CD14-positive monocyte (primary cell): ENCODE measurements at regions not wholly inside any gene's neighbourhood (a gene's known extent, or its start where the extent isn't known, plus 50 kb on each side); places are given as distances from the start of the nearest gene placed in this dataset.

Experiments
- DNase-seq, 3 donors: peaks; one replicate each; pipeline ENCODE4 v3.0.0-alpha.2; 2011 to 2022
- H2AFZ ChIP-seq: 2 replicates; pipeline ENCODE4 v1.6.0; 2012; ENCODE audit warnings: mild to moderate bottlenecking, low read depth, low read length, inconsistent platforms; ENCODE audit not compliant: insufficient read depth, poor library complexity, severe bottlenecking
- H3K27ac ChIP-seq, 2 donors: 1 replicate in 1 of 2; 2 replicates in 1 of 2; pipeline ENCODE4 v1.5.1; 2012 to 2013; ENCODE audit warnings: low read length in 2 of 2, control low read depth in 1 of 2, inconsistent platforms in 1 of 2, low read depth in 1 of 2, mild to moderate bottlenecking in 1 of 2
- H3K27me3 ChIP-seq, 2 donors: one replicate each; pipeline versions ENCODE4 v1.6.0 to v1.6.1; 2011 to 2013; ENCODE audit warnings: low read length in 2 of 2; ENCODE audit not compliant: control insufficient read depth in 2 of 2, insufficient read depth in 2 of 2
- H3K36me3 ChIP-seq, 2 donors: replicated peaks in 1 of 2; 1 replicate in 1 of 2; 2 replicates in 1 of 2; pipeline versions ENCODE4 v1.5.1 to v1.6.1; 2012 to 2013; ENCODE audit warnings: low read length in 2 of 2, control low read depth in 1 of 2, inconsistent platforms in 1 of 2, mild to moderate bottlenecking in 1 of 2; ENCODE audit not compliant: insufficient read depth in 2 of 2, control insufficient read depth in 1 of 2
- H3K4me1 ChIP-seq, 2 donors: 1 replicate in 1 of 2; 2 replicates in 1 of 2; pipeline versions ENCODE4 v1.5.1 to v1.6.1; 2012 to 2013; ENCODE audit warnings: low read length in 2 of 2, control low read depth in 1 of 2, inconsistent platforms in 1 of 2, mild to moderate bottlenecking in 1 of 2, moderate library complexity in 1 of 2; ENCODE audit not compliant: insufficient read depth in 2 of 2, control insufficient read depth in 1 of 2
- H3K4me2 ChIP-seq: replicated peaks from 2 replicates; pipeline ENCODE3; 2012; ENCODE audit warnings: low read length, moderate library complexity, mild to moderate bottlenecking; ENCODE audit not compliant: poor library complexity, severe bottlenecking; ENCODE audit errors: extremely low read depth
- H3K4me3 ChIP-seq, 3 experiments: fragments of 200-600 bp in 1 of 3; sonication (generic) in 1 of 3; replicated peaks in 1 of 3; 1 replicate in 2 of 3; 2 replicates in 1 of 3; pipeline ENCODE4 v1.5.1; 2011 to 2013; ENCODE audit warnings: low read length in 3 of 3, mild to moderate bottlenecking in 3 of 3, control low read depth in 2 of 3, low read depth in 2 of 3, inconsistent platforms in 1 of 3, moderate library complexity in 1 of 3
- H3K79me2 ChIP-seq: 2 replicates; pipeline ENCODE4 v1.6.0; 2012; ENCODE audit warnings: mild to moderate bottlenecking, control low read depth, inconsistent platforms, low read length, moderate library complexity; ENCODE audit not compliant: insufficient read depth
- H3K9ac ChIP-seq: 2 replicates; pipeline ENCODE4 v1.6.0; 2017; ENCODE audit warnings: low read length, mild to moderate bottlenecking; ENCODE audit not compliant: insufficient read depth, poor library complexity, severe bottlenecking
- H3K9me3 ChIP-seq, 2 donors: replicated peaks in 1 of 2; 1 replicate in 1 of 2; 2 replicates in 1 of 2; pipeline versions ENCODE4 v1.5.1 to v1.6.1; 2012 to 2013; ENCODE audit warnings: low read length in 2 of 2, control low read depth in 1 of 2; ENCODE audit not compliant: control insufficient read depth in 1 of 2, insufficient read depth in 1 of 2
- H4K20me1 ChIP-seq: 2 replicates; pipeline ENCODE4 v1.6.0; 2012; ENCODE audit warnings: mild to moderate bottlenecking, low read length, control low read depth, moderate library complexity; ENCODE audit not compliant: insufficient read depth
- H3K27ac Mint-ChIP-seq, 7 donors: one replicate each; pipeline ENCODE4 v1.8.0; 2020; ENCODE audit warnings: mild to moderate bottlenecking in 7 of 7, mixed read lengths in 7 of 7, moderate library complexity in 6 of 7, inconsistent platforms in 2 of 7
- H3K27me3 Mint-ChIP-seq, 3 donors: one replicate each; pipeline ENCODE4 v1.8.0; 2021 to 2022; ENCODE audit warnings: low read depth in 3 of 3, mild to moderate bottlenecking in 3 of 3, mixed read lengths in 3 of 3, moderate library complexity in 3 of 3, inconsistent platforms in 1 of 3
- H3K36me3 Mint-ChIP-seq, 2 donors: one replicate each; pipeline ENCODE4 v1.8.0; 2020; ENCODE audit warnings: mixed read lengths in 2 of 2, inconsistent platforms in 1 of 2, mild to moderate bottlenecking in 1 of 2
- H3K4me1 Mint-ChIP-seq: one replicate; pipeline ENCODE4 v1.8.0; 2020; ENCODE audit warnings: mild to moderate bottlenecking, mixed read lengths
- H3K4me3 Mint-ChIP-seq, 2 donors: one replicate each; pipeline ENCODE4 v1.8.0; 2020; ENCODE audit warnings: mild to moderate bottlenecking in 2 of 2, mixed read lengths in 2 of 2, moderate library complexity in 1 of 2
- H3K9me3 Mint-ChIP-seq, 7 donors: one replicate each; pipeline ENCODE4 v1.8.0; 2020 to 2022; ENCODE audit warnings: mixed read lengths in 7 of 7, mild to moderate bottlenecking in 6 of 7, moderate library complexity in 6 of 7, inconsistent platforms in 2 of 7
- CTCF ChIP-seq: fragments of 200-600 bp; IDR thresholded peaks from one replicate; pipeline ENCODE4 v1.8.0; 2022; ENCODE audit warnings: antibody characterized with exemption, mild to moderate bottlenecking
- WGBS: methylation state at CpG from one replicate; pipeline ENCODE4 v1.1.5; 2013; ENCODE audit warnings: missing lambda C conversion rate; ENCODE audit not compliant: insufficient coverage; 5-methylcytosine and 5-hydroxymethylcytosine counted together
- intact Hi-C, 2 donors: fragments of 100-400 bp; cut with micrococcal nuclease; formaldehyde crosslinking; loops; one replicate each; pipeline versions ENCODE4 v1.15.0 to v1.15.1; 2023

- no peak for TF ChIP-seq CTCF
- 82% methylated on average over 4 of the region's 8 CpGs for WGBS
- Mint-ChIP-seq H3K9me3 (peaks cover 2 to 18% (median 4%) of the 10 kb centered on the region in 7 donors), H3K4me3 (no peak overlapping the region), H3K4me1 (no peaks in the 10 kb centered on the region), H3K27ac (no peak overlapping the region), H3K27me3 (peaks cover 0 to 4% (median 2%) of the 10 kb centered on the region in 3 donors), H3K36me3 (no peaks in the 10 kb centered on the region)
- no peak overlapping the region for H3K9ac ChIP-seq
- DNase-seq: no peak
- H3K9me3 ChIP-seq: peaks cover 0 to 3% of the 10 kb centered on the region in 2 donors
- H2AFZ ChIP-seq: no peak overlapping the region
- no peaks in the 10 kb centered on the region for H3K36me3 ChIP-seq
- H3K4me3 ChIP-seq: no peak overlapping the region
- H3K27me3 ChIP-seq: no peaks in the 10 kb centered on the region
- no peaks in the 10 kb centered on the region for H4K20me1 ChIP-seq
- H3K4me1 ChIP-seq: no peaks in the 10 kb centered on the region
- H3K79me2 ChIP-seq: no peaks in the 10 kb centered on the region
- no peak overlapping the region for H3K4me2 ChIP-seq
- no peak overlapping the region for H3K27ac ChIP-seq
- intact Hi-C loops: no loop called here
These were observed 64.5 kb upstream of the LARGE1 start for GRCh38 chr22:33984656-33985285.

- Histone ChIP-seq H4K20me1 (no peaks in the 10 kb centered on the region), H3K36me3 (no peaks in the 10 kb centered on the region), H3K4me1 (no peaks in the 10 kb centered on the region), H2AFZ (no peak overlapping the region), H3K9me3 (peaks cover 0 to 3% of the 10 kb centered on the region in 2 donors), H3K4me2 (no peak overlapping the region), H3K9ac (no peak overlapping the region), H3K27ac (no peak overlapping the region), H3K27me3 (no peaks in the 10 kb centered on the region), H3K79me2 (no peaks in the 10 kb centered on the region), H3K4me3 (no peak overlapping the region)
- peaks cover 0 to 4% (median 2%) of the 10 kb centered on the region in 3 donors for H3K27me3 Mint-ChIP-seq
- no peak overlapping the region for H3K4me3 Mint-ChIP-seq
- intact Hi-C loops: no loop called here
- H3K9me3 Mint-ChIP-seq: peaks cover 2 to 18% (median 4%) of the 10 kb centered on the region in 7 donors
- 100% methylated on average over 1 of the region's 4 CpGs for WGBS
- no peak for TF ChIP-seq CTCF
- no peak overlapping the region for H3K27ac Mint-ChIP-seq
- no peak for DNase-seq
- H3K36me3 Mint-ChIP-seq: no peaks in the 10 kb centered on the region
- no peaks in the 10 kb centered on the region for H3K4me1 Mint-ChIP-seq
These were observed 65.2 kb upstream of the LARGE1 start for GRCh38 chr22:33985506-33985905.
